ENCODE measurements at regions not wholly inside any gene's neighbourhood (a gene's known extent, or its start where the extent isn't known, plus 50 kb on each side); places are given as distances from the start of the nearest gene placed in this dataset.
"Not testable (repeated sequence)": the region's sequence is repeated elsewhere in the genome, so short reads cannot be mapped to it uniquely, and the experiment has no call there.

GRCh38 chrX:124234348-124234747, 98.1 kb upstream of the TEX13D start:
- DNase-seq (ENCODE audit: low read depth, low spot score), result no peak

GRCh38 chrX:124238268-124238667, 94.2 kb upstream of the TEX13D start:
- DNase-seq (ENCODE audit: low read depth, low spot score), result no peak

DNA sequence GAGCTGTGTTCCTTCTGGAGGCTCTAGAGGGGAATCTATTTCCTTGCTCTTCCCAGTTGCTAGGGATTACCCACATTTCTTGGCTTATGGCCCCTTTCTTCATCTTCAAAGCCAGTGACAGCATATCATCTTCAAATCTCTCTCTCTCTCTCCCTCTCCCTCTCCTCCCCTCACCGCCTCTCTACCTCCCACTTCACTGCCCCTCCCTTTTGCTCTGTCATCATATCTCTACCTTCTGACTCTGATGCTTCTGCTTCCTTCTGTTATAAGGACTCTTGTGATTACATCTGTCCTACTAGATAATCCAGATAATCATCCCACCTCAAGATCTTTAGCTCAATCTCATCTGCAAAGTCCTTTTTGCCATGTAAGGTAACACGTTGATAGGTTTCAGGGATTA, 93.1 kb upstream of the TEX13D start:
- no peak for DNase-seq (ENCODE audit: low read depth, low spot score)

- DNase-seq (ENCODE audit: low read depth, low spot score), result no peak
Observed at GRCh38 chrX:124239911-124240310, 92.5 kb upstream of the TEX13D start.

- no peak for DNase-seq (ENCODE audit: low read depth, low spot score)
Observed at GRCh38 chrX:124240422-124240821, 92.0 kb upstream of the TEX13D start.

DNA sequence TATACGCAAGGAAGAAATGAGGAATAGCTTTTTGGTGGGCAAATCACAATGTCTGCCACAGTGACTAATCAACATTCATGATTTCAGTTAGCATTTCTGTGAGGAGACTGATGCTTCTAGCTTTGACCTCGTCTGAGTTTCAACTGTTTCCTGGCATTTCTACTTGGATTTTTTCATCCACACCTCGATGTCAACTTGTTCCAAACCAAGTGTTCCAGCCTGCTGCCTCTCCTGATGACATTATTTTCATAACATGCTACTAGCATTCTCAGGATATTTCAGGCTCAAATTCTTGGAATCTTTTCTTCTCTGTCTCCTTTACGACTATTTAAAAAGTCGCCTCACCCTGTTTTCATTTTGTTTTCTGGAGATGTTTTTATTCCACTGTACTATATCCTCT, 90.3 kb upstream of the TEX13D start:
- no peak for DNase-seq (ENCODE audit: low read depth, low spot score)

DNA sequence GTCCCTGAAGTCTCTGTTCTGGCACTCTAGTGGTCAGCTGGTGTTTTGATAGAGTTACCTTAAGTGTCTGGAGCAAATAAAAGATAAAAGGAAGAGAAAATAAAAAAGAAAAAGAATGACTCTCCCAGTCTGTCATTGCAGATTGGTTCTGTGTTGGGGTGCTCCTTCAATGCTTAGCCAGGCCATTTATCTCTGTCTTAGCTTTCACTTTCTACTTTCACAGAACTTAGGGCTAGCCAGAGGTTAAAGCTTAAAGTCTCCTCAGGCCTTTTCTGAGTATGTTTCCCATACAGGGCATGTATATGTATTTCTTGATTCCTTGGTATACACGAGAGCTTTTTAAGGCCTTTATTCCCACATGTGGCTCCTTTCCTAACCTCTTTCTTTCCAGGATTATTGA, 83.1 kb upstream of the TEX13D start:
- no peak for DNase-seq (ENCODE audit: low read depth, low spot score)

GRCh38 chrX:124250835-124251437, 81.5 kb upstream of the TEX13D start:
- DNase-seq (ENCODE audit: low read depth, low spot score), result no peak

DNA sequence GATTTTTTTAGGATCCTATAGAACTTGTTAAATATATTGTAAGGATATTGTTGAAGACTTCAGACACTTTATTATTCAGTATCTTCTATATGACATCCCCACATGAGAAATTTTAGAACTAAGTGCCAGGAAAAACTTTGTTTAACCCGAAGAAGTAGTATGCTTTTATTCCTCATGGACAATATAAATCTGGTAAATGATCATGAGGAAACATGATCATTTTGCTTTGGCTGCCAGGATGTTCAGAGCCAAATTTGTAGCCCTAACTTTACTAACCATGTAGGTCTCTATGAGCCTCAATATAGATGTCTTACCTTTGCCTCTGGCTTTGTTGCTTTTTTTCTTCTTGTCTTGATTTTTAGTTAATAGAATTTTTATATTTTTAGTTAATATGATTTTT, 77.8 kb upstream of the TEX13D start:
- DNase-seq (ENCODE audit: low read depth, low spot score), result no peak

DNA sequence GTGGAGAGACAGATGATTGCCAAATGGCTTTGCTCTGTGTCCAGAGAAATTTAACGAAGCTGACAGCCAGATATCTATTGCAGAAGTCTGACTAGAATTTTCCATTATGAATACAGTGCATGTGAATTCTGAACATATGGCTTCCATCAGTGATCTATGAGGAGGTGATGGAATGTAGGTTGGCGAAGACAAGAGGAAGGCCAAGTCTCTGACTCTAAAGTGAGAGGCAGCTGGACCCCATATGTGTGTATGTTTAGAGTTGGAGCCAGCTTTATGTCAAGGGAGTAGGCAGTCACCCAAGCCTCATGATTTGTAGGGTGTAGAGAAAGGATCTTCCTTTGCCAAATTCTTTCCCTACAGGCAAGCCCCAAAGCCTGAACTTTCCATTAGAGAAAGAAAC, 76.2 kb upstream of the TEX13D start:
- no peak for DNase-seq (ENCODE audit: low read depth, low spot score)

DNA sequence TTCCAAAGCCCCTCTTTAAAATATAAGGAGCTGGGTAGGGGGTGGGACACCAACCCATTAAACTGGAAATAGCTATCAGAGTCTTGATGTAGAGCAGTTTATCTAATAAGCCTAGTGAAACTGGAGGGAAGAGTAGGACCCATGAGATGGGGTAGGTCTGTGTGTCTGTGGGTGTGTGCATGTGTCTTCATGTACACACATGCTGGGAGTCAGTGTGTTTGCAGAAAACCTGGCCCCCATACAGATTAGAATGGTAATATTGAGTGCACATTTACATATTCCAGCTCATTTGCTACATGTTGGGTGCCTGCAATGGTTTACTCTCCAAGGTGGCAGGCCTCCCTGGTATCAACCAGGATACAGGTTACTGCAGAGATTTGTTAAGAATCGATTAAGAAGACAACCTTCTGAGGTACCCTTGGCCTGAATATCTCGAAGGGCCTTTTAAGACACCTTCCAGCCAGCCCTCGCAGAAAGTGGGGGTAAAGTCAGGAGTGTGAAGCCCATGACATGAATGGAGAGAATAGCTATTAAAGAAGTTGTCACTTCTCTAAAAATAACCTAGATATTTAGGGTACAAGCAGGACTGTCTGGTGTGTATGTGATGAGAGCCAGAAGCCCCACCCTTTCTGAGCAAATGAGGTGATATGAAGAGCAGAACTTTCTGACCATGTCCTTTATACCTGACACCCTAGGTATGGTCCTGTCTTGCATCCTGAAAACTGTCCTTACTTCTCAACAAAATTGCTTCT, 75.7 kb upstream of the TEX13D start:
- no peak for DNase-seq (ENCODE audit: low read depth, low spot score)

DNA sequence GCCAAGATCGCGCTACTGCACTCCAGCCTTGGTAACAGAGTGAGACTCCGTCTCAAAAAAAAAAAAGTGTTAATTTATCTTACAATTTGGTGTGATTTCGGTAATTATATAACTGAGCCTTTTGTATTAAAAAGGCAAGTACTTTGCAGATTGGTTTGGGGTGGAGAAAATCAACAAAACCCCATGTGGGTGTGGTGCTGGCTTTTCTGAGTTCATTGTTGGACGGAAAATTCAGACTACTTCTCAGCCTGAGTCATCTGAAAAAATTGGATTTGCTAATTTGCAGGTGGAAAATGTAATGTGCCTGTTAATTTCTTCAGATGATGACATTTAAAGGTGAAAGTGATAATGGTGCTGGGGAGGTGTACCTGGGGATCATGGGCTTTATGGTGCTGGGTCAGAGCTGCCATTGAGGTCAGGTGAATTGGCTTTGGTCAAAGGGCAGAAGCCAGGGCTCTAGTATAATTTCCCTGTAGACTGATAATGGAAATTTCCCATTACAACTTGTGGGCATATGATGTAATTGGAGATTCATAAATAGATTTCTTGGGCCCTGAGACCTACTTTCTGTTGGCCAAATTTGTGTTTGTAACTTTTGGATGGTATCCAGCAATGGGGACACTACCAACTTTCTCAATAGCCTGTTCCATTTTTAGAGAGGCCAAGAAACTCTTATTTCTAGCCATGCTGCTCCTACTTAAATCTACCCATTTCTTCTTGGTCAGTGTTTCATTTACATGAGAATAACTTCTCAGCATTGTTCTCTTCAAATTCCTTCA, 74.3 kb upstream of the TEX13D start:
- DNase-seq (ENCODE audit: low read depth, low spot score), result no peak

DNA sequence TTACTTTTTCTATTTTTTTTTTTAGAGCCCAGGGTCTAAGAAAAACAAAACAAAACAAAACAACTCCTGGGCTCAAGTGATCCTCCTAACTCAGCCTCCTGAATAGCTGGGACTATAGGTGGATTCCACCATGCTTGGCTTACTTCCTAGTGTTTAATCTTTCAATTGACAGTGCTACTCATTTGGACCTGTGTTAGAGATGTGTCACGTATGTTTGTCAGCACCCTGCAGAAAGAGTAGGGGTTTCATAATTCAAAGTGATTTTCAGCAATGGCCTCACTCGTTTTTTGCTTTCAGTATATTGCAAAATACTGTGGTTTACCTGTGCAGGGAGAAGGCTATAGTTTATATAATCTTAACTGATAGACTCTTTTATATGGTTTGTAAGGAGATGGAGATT, 71.6 kb upstream of the TEX13D start:
- no peak for DNase-seq (ENCODE audit: low read depth, low spot score)

GRCh38 chrX:124263743-124264142, 68.7 kb upstream of the TEX13D start:
- no peak for DNase-seq (ENCODE audit: low read depth, low spot score)

DNA sequence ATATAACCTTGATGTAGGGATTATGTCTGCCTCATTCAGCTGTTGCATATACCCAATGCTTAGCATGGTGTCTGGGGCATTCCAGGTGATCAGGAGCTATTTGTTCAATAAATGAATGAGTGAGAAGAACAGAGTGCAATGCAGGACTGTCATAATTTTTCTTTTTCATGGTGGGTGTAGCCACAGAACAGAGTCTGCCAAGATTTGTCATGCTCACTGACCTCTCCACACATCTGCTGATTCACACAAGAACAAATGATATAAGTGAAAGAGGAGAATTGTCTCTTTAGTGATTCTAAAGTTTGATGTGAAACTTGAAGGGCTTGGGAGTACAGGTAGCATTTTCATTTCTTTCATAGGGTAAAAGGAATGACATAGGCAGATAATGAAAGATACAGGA, 64.4 kb upstream of the TEX13D start:
- no peak for DNase-seq (ENCODE audit: low read depth, low spot score)

- DNase-seq (ENCODE audit: low read depth, low spot score), result no peak
Observed at GRCh38 chrX:124269881-124270280, 62.6 kb upstream of the TEX13D start.

DNA sequence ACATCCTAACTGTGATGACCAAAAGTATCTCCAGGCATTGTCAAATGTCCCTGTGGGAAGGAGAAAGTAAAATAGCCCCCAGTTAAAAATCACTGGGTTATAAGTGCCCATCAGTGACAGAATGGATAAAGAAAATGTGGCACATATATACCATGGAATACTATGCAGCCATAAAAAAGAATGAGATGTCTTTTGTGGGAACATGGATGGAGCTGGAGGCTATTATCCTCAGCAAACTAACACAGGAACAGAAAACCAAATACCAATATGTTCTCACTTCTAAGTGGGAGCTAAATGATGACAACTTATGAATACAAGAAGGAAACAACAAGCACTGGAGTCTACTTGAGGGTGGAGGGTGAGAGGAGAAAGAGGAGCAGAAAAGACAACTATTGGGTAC, 60.9 kb upstream of the TEX13D start:
- DNase-seq (ENCODE audit: low read depth, low spot score), result not testable (repeated sequence)

DNA sequence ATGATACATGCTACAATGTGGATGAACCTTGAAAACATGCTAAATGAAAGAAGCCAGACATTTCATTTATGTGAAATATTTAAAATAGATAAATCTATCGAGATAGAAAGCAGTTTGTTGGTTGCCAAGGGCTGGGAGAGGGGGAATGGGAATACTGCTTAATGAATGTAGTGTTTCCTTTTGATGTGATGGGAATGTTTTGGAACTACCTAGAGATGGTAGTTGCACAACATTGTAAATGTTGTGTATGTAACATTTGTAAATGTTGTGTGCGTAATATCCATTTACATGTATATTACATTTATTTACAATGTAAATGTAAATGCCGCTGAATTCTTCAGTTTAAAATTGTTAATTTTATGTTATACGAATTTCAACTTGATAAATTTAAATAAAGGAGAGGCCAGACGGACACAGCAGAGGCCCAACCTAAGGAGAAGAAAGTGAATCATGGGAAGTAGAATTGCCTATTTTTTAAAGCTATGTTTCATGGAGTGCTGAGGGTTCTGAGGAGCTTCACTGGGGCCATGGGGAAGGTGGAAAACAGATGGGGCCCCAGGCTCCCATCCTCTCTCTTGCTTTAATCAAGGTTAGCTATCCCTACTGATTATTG, 60.0 kb upstream of the TEX13D start:
- DNase-seq (ENCODE audit: low read depth, low spot score), result no peak

DNA sequence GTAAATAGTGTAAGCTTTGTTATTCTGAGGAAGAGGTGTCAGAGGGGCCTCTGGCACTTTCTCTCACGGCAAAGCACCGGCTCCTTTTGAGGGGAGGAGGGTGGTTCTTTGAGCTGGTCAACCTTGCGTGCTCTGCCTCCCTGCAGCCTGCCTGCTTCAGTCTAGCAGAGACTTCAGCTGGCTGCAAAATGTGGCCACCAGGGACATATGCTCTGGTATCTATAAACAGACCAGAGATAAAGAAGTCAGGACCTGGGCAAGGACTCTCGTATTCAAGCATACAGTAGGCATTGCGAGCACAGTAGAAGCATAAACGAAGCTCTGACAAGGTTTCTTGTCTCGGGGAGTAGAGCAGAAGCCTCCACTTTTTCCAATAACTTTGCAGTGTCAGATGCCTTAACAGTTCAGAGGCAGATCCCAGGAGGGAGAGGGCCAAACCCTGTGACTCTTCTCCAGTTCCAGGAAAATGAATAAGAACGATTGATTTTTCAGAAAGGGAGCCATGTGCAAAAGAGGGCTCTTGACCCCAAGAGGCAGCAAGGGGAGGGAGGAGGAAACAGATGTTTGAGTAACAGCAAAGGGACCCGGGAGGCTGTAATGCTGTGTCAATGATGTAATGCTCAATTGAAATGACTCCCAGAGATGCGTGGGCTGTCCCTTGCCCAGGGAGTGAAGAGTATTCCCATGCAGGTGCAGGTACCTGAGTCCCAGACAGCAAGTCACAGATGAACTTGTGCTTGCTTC, 57.9 kb upstream of the TEX13D start:
- peak; percentile 14 for DNase-seq (ENCODE audit: low read depth, low spot score)

GRCh38 chrX:124275182-124275894, 57.1 kb upstream of the TEX13D start:
- no peak for DNase-seq (ENCODE audit: low read depth, low spot score)

DNA sequence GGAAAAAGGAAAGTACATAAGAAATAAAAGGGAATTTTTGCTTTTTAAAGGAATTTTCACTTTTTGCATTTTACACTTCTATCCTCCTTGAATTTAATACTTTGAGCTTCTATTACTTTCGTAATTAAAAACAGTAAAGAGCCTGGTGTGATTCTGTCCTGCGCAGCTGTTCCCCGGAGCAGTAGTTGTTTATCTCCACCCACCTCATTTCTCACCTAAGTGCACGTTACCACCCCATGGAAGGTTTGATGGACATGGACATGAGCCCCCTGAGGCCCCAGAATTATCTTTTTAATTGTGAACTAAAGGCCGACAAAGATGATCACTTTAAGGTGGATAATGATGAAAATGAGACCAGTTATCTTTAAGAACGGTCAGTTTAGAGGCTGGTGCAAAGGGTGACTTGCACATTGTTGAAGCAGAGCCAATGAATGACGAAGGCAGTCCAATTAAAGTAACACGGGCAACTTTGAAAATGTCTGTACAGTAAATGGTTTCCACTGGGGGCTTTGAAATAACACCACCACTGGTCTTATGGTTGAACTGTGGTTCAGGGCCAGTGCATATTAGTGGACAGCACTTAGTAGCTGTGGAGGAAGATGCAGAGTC, 52.1 kb upstream of the TEX13D start:
- no peak for DNase-seq (ENCODE audit: low read depth, low spot score)
